ENCODE measurements at regions not wholly inside any gene's neighbourhood (a gene's known extent, or its start where the extent isn't known, plus 50 kb on each side); places are given as distances from the start of the nearest gene placed in this dataset.
"Not testable (repeated sequence)": the region's sequence is repeated elsewhere in the genome, so short reads cannot be mapped to it uniquely, and the experiment has no call there.

GRCh38 chr17:22518185-22518584 lies 825.9 kb downstream of the KCNJ18 start:
- no peak overlapping the region for H3K4me3 ChIP-seq
- no peaks in the 10 kb centered on the region for H3K27me3 ChIP-seq (ENCODE audit: control insufficient read depth in 3 of 3, insufficient read depth in 3 of 3, low read length in 2 of 3)
- TF ChIP-seq CTCF (IDR thresholded peaks at IDR 0.05; ENCODE audit: control extremely low read depth, extremely low read depth), result no peak
- ATAC-seq (ENCODE audit: insufficient read depth, low FRiP score) (no peak), DNase-seq (no peak)
- no peaks in the 10 kb centered on the region for H3K36me3 ChIP-seq (ENCODE audit: control insufficient read depth in 4 of 4, insufficient read depth in 4 of 4, low read length in 4 of 4)
- no peak overlapping the region for H3K27ac ChIP-seq (ENCODE audit: low read depth in 1 of 2, low read length in 1 of 2)
- H3K9ac ChIP-seq (ENCODE audit: insufficient read depth in 1 of 2, low read length in 2 of 2), result no peak overlapping the region
- H3K9me3 ChIP-seq (ENCODE audit: control insufficient read depth in 4 of 4, insufficient read depth in 3 of 4, low read length in 3 of 4), result peaks cover 0 to 8% (median 3%) of the 10 kb centered on the region in 4 donors
- H3K4me1 ChIP-seq (ENCODE audit: control insufficient read depth in 5 of 5, insufficient read depth in 5 of 5, low read length in 5 of 5), result no peaks in the 10 kb centered on the region
- 88 to 90% methylated on average over 10 of the region's 10 CpGs for WGBS, 2 donors

GRCh38 chr17:22548873-22549272 lies 856.5 kb downstream of the KCNJ18 start:
- not testable (repeated sequence) for ATAC-seq (ENCODE audit: insufficient read depth, low FRiP score); H3K27me3 ChIP-seq (ENCODE audit: control insufficient read depth in 3 of 3, insufficient read depth in 3 of 3, low read length in 2 of 3); H3K27ac ChIP-seq (ENCODE audit: low read depth in 1 of 2, low read length in 1 of 2); H3K9ac ChIP-seq (ENCODE audit: insufficient read depth in 1 of 2, low read length in 2 of 2); H3K36me3 ChIP-seq (ENCODE audit: control insufficient read depth in 4 of 4, insufficient read depth in 4 of 4, low read length in 4 of 4); DNase-seq; H3K4me3 ChIP-seq; H3K4me1 ChIP-seq (ENCODE audit: control insufficient read depth in 5 of 5, insufficient read depth in 5 of 5, low read length in 5 of 5); H3K9me3 ChIP-seq (ENCODE audit: control insufficient read depth in 4 of 4, insufficient read depth in 3 of 4, low read length in 3 of 4)
- WGBS, 2 donors, result 32 to 38% methylated on average over 1 of the region's 1 CpG

- not testable (repeated sequence) for H3K27me3 ChIP-seq (ENCODE audit: control insufficient read depth in 3 of 3, insufficient read depth in 3 of 3, low read length in 2 of 3); H3K9me3 ChIP-seq (ENCODE audit: control insufficient read depth in 4 of 4, insufficient read depth in 3 of 4, low read length in 3 of 4); H3K36me3 ChIP-seq (ENCODE audit: control insufficient read depth in 4 of 4, insufficient read depth in 4 of 4, low read length in 4 of 4); DNase-seq; H3K27ac ChIP-seq (ENCODE audit: low read depth in 1 of 2, low read length in 1 of 2); H3K9ac ChIP-seq (ENCODE audit: insufficient read depth in 1 of 2, low read length in 2 of 2); H3K4me3 ChIP-seq; H3K4me1 ChIP-seq (ENCODE audit: control insufficient read depth in 5 of 5, insufficient read depth in 5 of 5, low read length in 5 of 5); ATAC-seq (ENCODE audit: insufficient read depth, low FRiP score)
- 72 to 73% methylated on average over 22 to 23 of the region's 23 CpGs for WGBS, 2 donors
Measured at GRCh38 chr17:22551695-22552415, 859.5 kb downstream of the KCNJ18 start.

- H3K4me1 ChIP-seq (ENCODE audit: control insufficient read depth in 5 of 5, insufficient read depth in 5 of 5, low read length in 5 of 5), result no peaks in the 10 kb centered on the region
- DNase-seq (no peak), ATAC-seq (ENCODE audit: insufficient read depth, low FRiP score) (no peak)
- H3K27me3 ChIP-seq (ENCODE audit: control insufficient read depth in 3 of 3, insufficient read depth in 3 of 3, low read length in 2 of 3), result no peaks in the 10 kb centered on the region
- WGBS, 2 donors, result 87 to 94% methylated on average over 21 of the region's 21 CpGs
- H3K9me3 ChIP-seq (ENCODE audit: control insufficient read depth in 4 of 4, insufficient read depth in 3 of 4, low read length in 3 of 4), result peaks cover 0 to 9% (median 0%) of the 10 kb centered on the region in 4 donors
- no peaks in the 10 kb centered on the region for H3K36me3 ChIP-seq (ENCODE audit: control insufficient read depth in 4 of 4, insufficient read depth in 4 of 4, low read length in 4 of 4)
- H3K27ac ChIP-seq (ENCODE audit: low read depth in 1 of 2, low read length in 1 of 2), result no peak overlapping the region
- no peak overlapping the region for H3K4me3 ChIP-seq
- no peak for TF ChIP-seq CTCF (IDR thresholded peaks at IDR 0.05; ENCODE audit: control extremely low read depth, extremely low read depth)
- H3K9ac ChIP-seq (ENCODE audit: insufficient read depth in 1 of 2, low read length in 2 of 2), result no peak overlapping the region
Measured at GRCh38 chr17:22569459-22570143, 877.3 kb downstream of the KCNJ18 start.
